SK-MEL-5 (cell line): ENCODE measurements at regions not wholly inside any gene's neighbourhood (a gene's known extent, or its start where the extent isn't known, plus 50 kb on each side); places are given as distances from the start of the nearest gene placed in this dataset.
"Not testable (repeated sequence)": the region's sequence is repeated elsewhere in the genome, so short reads cannot be mapped to it uniquely, and the experiment has no call there.

Experiments
- DNase-seq: peaks from one replicate; pipeline ENCODE4 v3.0.0-alpha.2; 2016; ENCODE audit warnings: low read depth, low spot score
- in situ Hi-C: cut with HindIII; loops from 2 replicates; pipeline ENCODE4 v1.10.0; 2016; ENCODE audit warnings: low sequenced_read_pairs, high pct_unique_total_duplicates, low pct_unique_long_range_greater_than_20kb

- DNase-seq, in situ Hi-C loops: not testable (repeated sequence)
Measured at GRCh38 chr5:19287548-19288277, 700.3 kb downstream of the CDH18 start.

- DNase-seq, in situ Hi-C loops: not testable (repeated sequence)
Measured at GRCh38 chr5:19288311-19288710, 699.7 kb downstream of the CDH18 start.

- in situ Hi-C loops: no loop called here
- DNase-seq: no peak
Measured at GRCh38 chr5:19297934-19298333, 690.1 kb downstream of the CDH18 start.

- in situ Hi-C loops: no loop called here
- no peak for DNase-seq
Measured at GRCh38 chr5:19301271-19301670, 686.7 kb downstream of the CDH18 start.

- in situ Hi-C loops: no loop called here
Measured at GRCh38 chr5:19314840-19315239, 673.2 kb downstream of the CDH18 start.

GRCh38 chr5:19319252-19319651 is 668.7 kb downstream of the CDH18 start:
- DNase-seq: no peak
- in situ Hi-C loops: no loop called here

More at GRCh38 chr5:19314840-19315239, 673.2 kb downstream of the CDH18 start:
- DNase-seq: no peak

GRCh38 chr5:19322716-19323485 is 665.1 kb downstream of the CDH18 start:
- DNase-seq: no peak
- in situ Hi-C loops: no loop called here

- DNase-seq: no peak
- in situ Hi-C loops: no loop called here
Measured at GRCh38 chr5:19334278-19334677, 653.7 kb downstream of the CDH18 start.

- in situ Hi-C loops: no loop called here
Measured at GRCh38 chr5:19342942-19343341, 645.1 kb downstream of the CDH18 start.

GRCh38 chr5:19352120-19352519 is 635.9 kb downstream of the CDH18 start:
- in situ Hi-C loops: no loop called here
- DNase-seq: no peak

More at GRCh38 chr5:19342942-19343341, 645.1 kb downstream of the CDH18 start:
- DNase-seq: no peak

- in situ Hi-C loops: no loop called here
- no peak for DNase-seq
Measured at GRCh38 chr5:19369048-19369447, 619.0 kb downstream of the CDH18 start.

- DNase-seq: no peak
- in situ Hi-C loops: no loop called here
Measured at GRCh38 chr5:19369561-19369960, 618.4 kb downstream of the CDH18 start.

- no peak for DNase-seq
- in situ Hi-C loops: no loop called here
Measured at GRCh38 chr5:19370655-19371386, 617.2 kb downstream of the CDH18 start.

- no peak for DNase-seq
- in situ Hi-C loops: no loop called here
Measured at GRCh38 chr5:19388391-19388790, 599.6 kb downstream of the CDH18 start.

GRCh38 chr5:19401032-19401431 is 587.0 kb downstream of the CDH18 start:
- in situ Hi-C loops: no loop called here
- no peak for DNase-seq

- no peak for DNase-seq
- in situ Hi-C loops: no loop called here
Measured at GRCh38 chr5:19406576-19407365, 581.2 kb downstream of the CDH18 start.

GRCh38 chr5:19408149-19408548 is 579.9 kb downstream of the CDH18 start:
- DNase-seq: no peak
- in situ Hi-C loops: no loop called here

- no peak for DNase-seq
- in situ Hi-C loops: no loop called here
Measured at GRCh38 chr5:19411936-19412335, 576.1 kb downstream of the CDH18 start.
